ENCODE measurements at regions not wholly inside any gene's neighbourhood (a gene's known extent, or its start where the extent isn't known, plus 50 kb on each side); places are given as distances from the start of the nearest gene placed in this dataset.

- no peak for DNase-seq (ENCODE audit: low spot score)
- no peak for TF ChIP-seq CTCF (IDR thresholded peaks at IDR 0.05; ENCODE audit: borderline replicate concordance, control extremely low read depth, extremely low read depth, insufficient read depth, missing control alignments)
- in situ Hi-C loops (cut with MboI; ENCODE audit: low sequenced_read_pairs, unreplicated experiment) = no loop called here
These were observed 59.8 kb upstream of the C14orf180 start for GRCh38 chr14:104519721-104520120.

- in situ Hi-C loops (cut with MboI; ENCODE audit: low sequenced_read_pairs, unreplicated experiment) = no loop called here
- no peak for DNase-seq (ENCODE audit: low spot score)
- TF ChIP-seq CTCF (IDR thresholded peaks at IDR 0.05; ENCODE audit: borderline replicate concordance, control extremely low read depth, extremely low read depth, insufficient read depth, missing control alignments) = no peak
These were observed 58.7 kb upstream of the C14orf180 start for GRCh38 chr14:104520620-104521410.

GRCh38 chr14:104521816-104522745, 57.5 kb upstream of the C14orf180 start:
- in situ Hi-C loops (cut with MboI; ENCODE audit: low sequenced_read_pairs, unreplicated experiment) = no loop called here
- TF ChIP-seq CTCF (IDR thresholded peaks at IDR 0.05; ENCODE audit: borderline replicate concordance, control extremely low read depth, extremely low read depth, insufficient read depth, missing control alignments) = no peak
- no peak for DNase-seq (ENCODE audit: low spot score)

- DNase-seq (ENCODE audit: low spot score) = no peak
- in situ Hi-C loops (cut with MboI; ENCODE audit: low sequenced_read_pairs, unreplicated experiment) = no loop called here
- TF ChIP-seq CTCF (IDR thresholded peaks at IDR 0.05; ENCODE audit: borderline replicate concordance, control extremely low read depth, extremely low read depth, insufficient read depth, missing control alignments) = no peak
These were observed 56.5 kb upstream of the C14orf180 start for GRCh38 chr14:104522926-104523545.

GRCh38 chr14:104523546-104523935, 56.0 kb upstream of the C14orf180 start:
- TF ChIP-seq CTCF (IDR thresholded peaks at IDR 0.05; ENCODE audit: borderline replicate concordance, control extremely low read depth, extremely low read depth, insufficient read depth, missing control alignments) = no peak
- in situ Hi-C loops (cut with MboI; ENCODE audit: low sequenced_read_pairs, unreplicated experiment) = no loop called here
- DNase-seq (ENCODE audit: low spot score) = no peak

- TF ChIP-seq CTCF (IDR thresholded peaks at IDR 0.05; ENCODE audit: borderline replicate concordance, control extremely low read depth, extremely low read depth, insufficient read depth, missing control alignments) = no peak
- no peak for DNase-seq (ENCODE audit: low spot score)
- in situ Hi-C loops (cut with MboI; ENCODE audit: low sequenced_read_pairs, unreplicated experiment) = no loop called here
These were observed 54.8 kb upstream of the C14orf180 start for GRCh38 chr14:104524726-104525125.
